ENCODE measurements at regions not wholly inside any gene's neighbourhood (a gene's known extent, or its start where the extent isn't known, plus 50 kb on each side); places are given as distances from the start of the nearest gene placed in this dataset.

DNA sequence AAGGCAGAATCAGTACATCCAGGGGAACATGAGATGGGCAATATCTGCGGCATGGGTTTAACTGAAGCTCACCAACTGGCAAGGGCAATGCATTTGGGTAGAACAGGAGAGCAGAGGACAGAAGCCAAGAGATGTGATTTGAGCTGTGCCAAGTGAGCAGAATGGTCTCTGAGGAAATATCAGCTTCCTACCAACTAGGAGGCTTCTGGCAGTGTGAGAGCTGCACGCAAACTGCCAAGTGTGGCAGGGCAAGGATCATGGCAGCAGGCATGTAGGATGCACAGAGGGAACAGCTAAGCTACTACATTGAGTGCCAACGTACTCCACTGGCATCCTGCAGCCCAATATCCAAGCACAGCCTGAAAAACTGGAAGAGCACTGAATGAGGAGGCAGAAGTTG is 1036.5 kb downstream of the TUSC7 start:
- no peak overlapping the region for H3K27ac ChIP-seq (ENCODE audit: low read length)
- H3K9me3 ChIP-seq (ENCODE audit: insufficient read depth, low read depth, low read length): no peaks in the 10 kb centered on the region
- H3K9ac ChIP-seq (ENCODE audit: low read depth, low read length): no peak overlapping the region
- H3K27me3 ChIP-seq (ENCODE audit: insufficient read depth, low read length): no peaks in the 10 kb centered on the region
- H3K4me1 ChIP-seq (ENCODE audit: insufficient read depth, low read length): no peaks in the 10 kb centered on the region
- no peak overlapping the region for H3K4me3 ChIP-seq (ENCODE audit: low read length)
- no peaks in the 10 kb centered on the region for H3K36me3 ChIP-seq (ENCODE audit: insufficient read depth, low read depth, low read length)

DNA sequence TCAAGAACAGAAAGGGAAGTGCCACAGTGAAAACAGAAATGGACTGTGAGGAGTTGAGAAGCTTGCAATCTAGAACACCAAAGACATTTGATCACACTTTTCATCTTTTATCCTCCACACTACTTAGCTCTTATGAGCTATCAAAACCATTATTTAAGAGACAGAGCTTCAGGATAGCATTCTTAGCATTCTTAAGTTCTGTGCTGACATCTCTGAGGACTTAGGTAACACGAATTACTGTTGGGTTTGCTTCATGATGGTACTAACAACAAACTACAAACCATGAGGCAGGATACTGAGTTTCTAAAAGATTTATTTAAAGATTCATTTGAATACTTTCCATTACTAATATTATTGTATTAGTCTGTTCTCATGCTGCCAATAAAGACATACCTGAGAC is 1038.6 kb downstream of the TUSC7 start:
- Histone ChIP-seq H3K27me3 (ENCODE audit: insufficient read depth, low read length) (no peaks in the 10 kb centered on the region), H3K4me3 (ENCODE audit: low read length) (no peak overlapping the region), H3K27ac (ENCODE audit: low read length) (no peak overlapping the region), H3K36me3 (ENCODE audit: insufficient read depth, low read depth, low read length) (no peaks in the 10 kb centered on the region), H3K4me1 (ENCODE audit: insufficient read depth, low read length) (no peaks in the 10 kb centered on the region), H3K9me3 (ENCODE audit: insufficient read depth, low read depth, low read length) (no peaks in the 10 kb centered on the region), H3K9ac (ENCODE audit: low read depth, low read length) (no peak overlapping the region)

DNA sequence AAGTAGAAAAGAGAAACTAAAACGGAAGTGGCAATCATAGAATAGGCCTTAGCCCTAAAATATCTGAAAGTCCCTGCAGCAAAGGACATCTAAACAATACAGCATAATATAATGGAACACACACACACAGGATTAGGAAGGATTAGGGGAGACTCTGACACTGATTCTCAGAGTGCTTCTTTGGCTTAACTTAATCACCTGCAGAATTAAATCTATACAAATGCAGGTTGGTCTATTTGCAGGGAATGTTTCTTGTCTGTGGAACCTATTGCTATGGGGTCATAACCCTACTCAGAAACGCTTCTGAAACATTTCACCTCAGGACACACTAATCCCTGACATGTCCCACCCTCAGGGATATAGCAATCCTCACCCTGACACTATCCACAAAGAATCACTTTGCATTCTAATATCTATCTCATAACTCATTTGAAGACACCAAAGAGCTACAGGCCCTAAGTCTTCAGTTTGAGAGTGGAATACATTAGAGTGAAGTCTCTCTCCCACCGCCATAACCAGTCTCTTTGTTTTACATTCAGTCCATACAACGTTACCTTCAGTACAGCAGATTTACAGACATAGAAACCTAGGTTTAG is 1041.2 kb downstream of the TUSC7 start:
- H3K36me3 ChIP-seq (ENCODE audit: insufficient read depth, low read depth, low read length): no peaks in the 10 kb centered on the region
- H3K27ac ChIP-seq (ENCODE audit: low read length): no peak overlapping the region
- no peaks in the 10 kb centered on the region for H3K9me3 ChIP-seq (ENCODE audit: insufficient read depth, low read depth, low read length)
- no peaks in the 10 kb centered on the region for H3K4me1 ChIP-seq (ENCODE audit: insufficient read depth, low read length)
- H3K27me3 ChIP-seq (ENCODE audit: insufficient read depth, low read length): no peaks in the 10 kb centered on the region
- H3K9ac ChIP-seq (ENCODE audit: low read depth, low read length): no peak overlapping the region
- no peak overlapping the region for H3K4me3 ChIP-seq (ENCODE audit: low read length)

DNA sequence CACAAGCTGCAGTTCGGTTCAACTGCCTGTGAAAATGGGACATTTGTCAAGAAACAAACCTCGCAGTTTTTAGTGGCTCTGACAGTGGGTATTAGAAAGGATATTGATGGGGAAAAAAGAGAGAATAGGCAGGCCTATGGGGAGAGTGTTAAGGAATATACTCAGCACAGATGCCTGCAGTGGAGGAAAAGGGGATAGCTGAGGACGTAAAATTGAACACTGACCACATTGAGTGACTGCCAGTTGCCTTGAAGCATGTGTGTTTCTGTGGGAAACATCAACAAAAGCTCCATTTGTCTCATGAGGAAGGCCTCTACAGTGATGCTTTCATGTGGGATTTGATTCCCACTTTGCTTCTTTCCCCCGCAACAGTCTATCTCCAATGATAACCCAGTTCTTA is 1042.1 kb downstream of the TUSC7 start:
- H3K27ac ChIP-seq (ENCODE audit: low read length): no peak overlapping the region
- H3K4me3 ChIP-seq (ENCODE audit: low read length): no peak overlapping the region
- H3K9ac ChIP-seq (ENCODE audit: low read depth, low read length): no peak overlapping the region
- H3K36me3 ChIP-seq (ENCODE audit: insufficient read depth, low read depth, low read length): no peaks in the 10 kb centered on the region
- no peaks in the 10 kb centered on the region for H3K27me3 ChIP-seq (ENCODE audit: insufficient read depth, low read length)
- no peaks in the 10 kb centered on the region for H3K4me1 ChIP-seq (ENCODE audit: insufficient read depth, low read length)
- H3K9me3 ChIP-seq (ENCODE audit: insufficient read depth, low read depth, low read length): no peaks in the 10 kb centered on the region

DNA sequence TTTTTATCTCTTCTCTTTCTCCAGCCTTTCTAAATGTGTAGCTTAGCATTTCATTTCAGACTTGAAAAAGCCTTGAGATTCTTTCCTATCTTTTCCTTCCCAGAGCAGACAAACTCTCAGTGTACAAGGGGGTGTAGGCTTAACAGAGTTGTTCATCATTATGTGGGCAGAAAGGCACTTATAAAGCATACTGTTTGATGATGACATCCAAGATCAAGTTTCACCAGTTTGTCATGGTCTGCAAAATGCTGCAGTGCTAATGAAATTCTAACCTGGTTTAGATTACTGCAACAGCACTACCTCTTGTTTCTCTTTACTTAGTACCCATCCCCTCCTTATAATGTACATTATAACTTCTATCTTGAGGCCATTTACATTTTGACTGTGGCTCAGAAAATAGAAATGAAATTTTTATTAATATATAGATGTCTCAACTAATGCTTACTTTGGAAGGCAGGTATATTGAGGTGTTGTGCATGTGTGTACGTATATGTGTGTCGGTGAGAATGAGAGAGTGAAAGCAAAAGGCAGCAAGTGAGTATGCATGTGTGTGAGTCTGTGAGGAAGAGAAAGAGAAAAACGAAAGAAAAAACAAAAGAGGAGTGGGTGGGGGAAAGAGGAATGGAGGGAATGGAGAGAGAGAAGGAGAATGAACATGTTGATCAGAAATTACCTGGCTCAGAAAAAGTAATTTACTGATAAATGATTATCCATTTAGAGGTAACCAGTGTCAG is 1043.6 kb downstream of the TUSC7 start:
- H3K4me1 ChIP-seq (ENCODE audit: insufficient read depth, low read length): no peaks in the 10 kb centered on the region
- H3K9ac ChIP-seq (ENCODE audit: low read depth, low read length): no peak overlapping the region
- H3K9me3 ChIP-seq (ENCODE audit: insufficient read depth, low read depth, low read length): no peaks in the 10 kb centered on the region
- no peak overlapping the region for H3K27ac ChIP-seq (ENCODE audit: low read length)
- no peaks in the 10 kb centered on the region for H3K36me3 ChIP-seq (ENCODE audit: insufficient read depth, low read depth, low read length)
- H3K27me3 ChIP-seq (ENCODE audit: insufficient read depth, low read length): no peaks in the 10 kb centered on the region
- no peak overlapping the region for H3K4me3 ChIP-seq (ENCODE audit: low read length)

DNA sequence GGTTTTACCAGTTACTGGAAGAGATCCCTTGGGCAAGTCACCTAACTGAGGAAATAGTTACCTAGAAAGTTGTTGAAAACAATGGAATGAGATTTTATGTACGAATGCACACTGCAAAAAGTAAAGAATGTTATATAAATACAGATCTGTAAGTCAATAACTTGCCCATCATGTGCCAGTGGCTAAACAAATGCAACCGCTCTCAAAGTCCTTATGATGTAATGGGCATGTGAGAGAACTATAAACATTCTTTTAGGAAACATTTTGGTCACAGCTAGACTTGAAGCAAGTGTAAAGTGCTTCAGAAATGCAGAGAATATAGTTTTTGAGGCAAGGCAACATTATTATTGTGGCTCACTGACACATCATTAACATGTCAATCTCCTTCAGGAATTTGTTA is 1044.5 kb downstream of the TUSC7 start:
- no peak overlapping the region for H3K9ac ChIP-seq (ENCODE audit: low read depth, low read length)
- H3K36me3 ChIP-seq (ENCODE audit: insufficient read depth, low read depth, low read length): no peaks in the 10 kb centered on the region
- H3K4me1 ChIP-seq (ENCODE audit: insufficient read depth, low read length): no peaks in the 10 kb centered on the region
- no peak overlapping the region for H3K4me3 ChIP-seq (ENCODE audit: low read length)
- H3K27me3 ChIP-seq (ENCODE audit: insufficient read depth, low read length): no peaks in the 10 kb centered on the region
- H3K9me3 ChIP-seq (ENCODE audit: insufficient read depth, low read depth, low read length): no peaks in the 10 kb centered on the region
- no peak overlapping the region for H3K27ac ChIP-seq (ENCODE audit: low read length)

DNA sequence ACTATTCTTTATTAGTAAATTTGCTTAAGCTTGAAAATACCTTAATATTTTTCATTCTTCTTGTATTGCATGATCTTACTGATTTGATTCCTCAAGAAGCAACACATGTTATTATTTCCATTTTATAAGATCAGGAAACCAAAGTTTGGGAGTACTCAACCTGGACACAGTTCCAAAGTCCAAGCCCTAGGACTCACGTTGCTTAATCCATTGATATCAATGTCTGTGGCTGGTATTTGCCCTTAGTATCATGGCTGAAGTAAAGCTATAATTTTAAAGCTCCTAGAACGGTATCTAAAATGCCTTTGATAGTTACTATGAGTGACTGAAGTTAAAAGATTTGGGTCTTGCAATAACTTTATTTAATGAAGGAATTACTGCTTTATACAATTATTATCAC is 1045.3 kb downstream of the TUSC7 start:
- Histone ChIP-seq H3K27me3 (ENCODE audit: insufficient read depth, low read length) (no peaks in the 10 kb centered on the region), H3K9me3 (ENCODE audit: insufficient read depth, low read depth, low read length) (no peaks in the 10 kb centered on the region), H3K9ac (ENCODE audit: low read depth, low read length) (no peak overlapping the region), H3K4me3 (ENCODE audit: low read length) (no peak overlapping the region), H3K27ac (ENCODE audit: low read length) (no peak overlapping the region), H3K36me3 (ENCODE audit: insufficient read depth, low read depth, low read length) (no peaks in the 10 kb centered on the region), H3K4me1 (ENCODE audit: insufficient read depth, low read length) (no peaks in the 10 kb centered on the region)

DNA sequence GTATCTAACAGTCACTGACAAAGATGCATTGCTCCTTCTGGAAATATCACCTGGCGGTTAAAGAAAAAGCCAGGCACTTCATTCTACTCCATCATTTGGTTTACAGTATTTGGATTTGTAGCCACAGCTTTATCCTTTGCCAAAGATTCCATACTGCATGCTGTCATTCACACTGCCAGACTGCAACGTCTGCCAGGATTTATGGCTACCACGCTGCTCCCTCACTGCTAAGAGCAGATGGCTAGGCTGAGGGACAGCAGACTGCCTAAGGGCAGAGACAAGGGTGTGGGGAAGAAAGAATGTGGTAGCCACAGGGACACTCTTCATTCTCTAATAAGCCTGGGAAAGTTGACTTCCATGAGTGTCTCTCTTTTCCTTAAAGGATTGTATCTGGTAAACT is 1047.0 kb downstream of the TUSC7 start:
- Histone ChIP-seq H3K27me3 (ENCODE audit: insufficient read depth, low read length) (no peaks in the 10 kb centered on the region), H3K4me3 (ENCODE audit: low read length) (no peak overlapping the region)

DNA sequence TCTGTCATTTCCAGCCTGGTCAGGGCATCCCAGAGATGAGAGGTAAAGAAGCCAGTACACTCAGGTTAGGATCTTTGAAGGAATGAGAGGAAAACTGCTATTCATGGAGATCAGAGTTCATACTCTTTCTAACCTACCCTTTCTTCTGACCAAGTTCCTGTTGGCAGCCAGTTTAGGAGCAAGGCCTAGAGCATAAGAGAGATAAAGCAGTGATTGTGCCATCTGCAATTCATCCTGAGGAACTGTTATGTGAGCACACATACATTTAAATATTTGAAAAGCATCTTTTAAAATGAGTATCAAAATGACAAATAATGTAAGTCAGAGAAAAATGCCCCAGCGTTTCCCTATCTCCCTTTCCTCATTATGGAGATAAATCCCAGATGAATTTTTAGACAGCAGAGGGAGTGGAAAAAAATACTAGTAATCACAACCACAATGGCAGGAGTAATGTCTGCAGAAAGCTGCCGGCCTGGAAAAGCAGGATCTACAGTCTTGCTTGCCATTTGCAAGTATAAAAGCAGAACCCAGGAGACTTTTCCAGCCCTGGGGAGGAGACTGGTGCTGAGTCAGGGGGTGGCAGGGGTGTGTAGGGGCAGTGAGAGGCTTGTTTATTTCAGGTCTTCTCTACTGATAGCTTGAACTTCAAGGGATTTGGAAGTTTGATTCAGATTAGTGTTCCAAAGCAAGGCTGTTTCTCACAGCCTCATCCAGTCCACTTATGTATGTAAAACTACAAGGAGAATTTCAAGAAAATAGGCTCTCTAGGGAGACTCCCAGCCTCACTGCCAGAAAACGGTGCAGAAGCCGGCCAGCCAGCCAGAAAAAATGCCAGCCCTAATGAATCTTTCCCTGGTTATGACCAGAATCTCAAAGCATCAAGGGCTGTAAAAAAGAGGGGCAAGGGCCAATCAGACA is 1052.4 kb downstream of the TUSC7 start:
- no peaks in the 10 kb centered on the region for H3K9me3 ChIP-seq (ENCODE audit: insufficient read depth, low read depth, low read length)
- H3K27ac ChIP-seq (ENCODE audit: low read length): no peak overlapping the region
- no peaks in the 10 kb centered on the region for H3K36me3 ChIP-seq (ENCODE audit: insufficient read depth, low read depth, low read length)
- H3K27me3 ChIP-seq (ENCODE audit: insufficient read depth, low read length): no peaks in the 10 kb centered on the region
- no peak overlapping the region for H3K9ac ChIP-seq (ENCODE audit: low read depth, low read length)
- H3K4me1 ChIP-seq (ENCODE audit: insufficient read depth, low read length): peaks cover 10% of the 10 kb centered on the region; the same call in 1 of the 2 replicates
- H3K4me3 ChIP-seq (ENCODE audit: low read length): no peak overlapping the region

More for the DNA sequence above, 1047.0 kb downstream of the TUSC7 start:
- Histone ChIP-seq H3K27ac (ENCODE audit: low read length) (no peak overlapping the region), H3K36me3 (ENCODE audit: insufficient read depth, low read depth, low read length) (no peaks in the 10 kb centered on the region), H3K4me1 (ENCODE audit: insufficient read depth, low read length) (peaks cover under 1% of the 10 kb centered on the region; the same call in 1 of the 2 replicates), H3K9ac (ENCODE audit: low read depth, low read length) (no peak overlapping the region), H3K9me3 (ENCODE audit: insufficient read depth, low read depth, low read length) (no peaks in the 10 kb centered on the region)

DNA sequence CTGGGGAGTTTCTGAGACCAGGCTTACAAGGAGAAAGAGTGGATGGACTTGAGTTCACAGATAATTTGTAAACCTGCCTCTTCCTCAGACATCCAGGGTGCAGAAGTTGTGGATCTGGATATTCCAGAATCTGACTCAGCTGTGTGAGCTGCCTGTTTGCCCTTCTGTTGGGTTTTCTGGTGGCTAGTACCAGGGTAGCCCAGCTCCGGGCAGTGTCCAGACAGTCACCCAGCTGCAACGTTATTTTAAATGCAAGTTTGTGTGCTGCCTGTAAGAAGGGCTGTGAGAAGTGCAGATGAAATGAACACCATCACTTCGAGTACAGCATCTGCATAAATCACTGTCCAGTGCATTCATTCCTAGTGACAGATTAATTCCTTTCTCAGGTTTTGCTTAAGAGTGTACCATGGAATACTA is 1053.0 kb downstream of the TUSC7 start:
- Histone ChIP-seq H3K27me3 (ENCODE audit: insufficient read depth, low read length) (no peaks in the 10 kb centered on the region), H3K9ac (ENCODE audit: low read depth, low read length) (no peak overlapping the region), H3K4me1 (ENCODE audit: insufficient read depth, low read length) (peaks cover 10% of the 10 kb centered on the region; the same call in 1 of the 2 replicates), H3K36me3 (ENCODE audit: insufficient read depth, low read depth, low read length) (no peaks in the 10 kb centered on the region), H3K27ac (ENCODE audit: low read length) (no peak overlapping the region), H3K4me3 (ENCODE audit: low read length) (no peak overlapping the region), H3K9me3 (ENCODE audit: insufficient read depth, low read depth, low read length) (no peaks in the 10 kb centered on the region)

DNA sequence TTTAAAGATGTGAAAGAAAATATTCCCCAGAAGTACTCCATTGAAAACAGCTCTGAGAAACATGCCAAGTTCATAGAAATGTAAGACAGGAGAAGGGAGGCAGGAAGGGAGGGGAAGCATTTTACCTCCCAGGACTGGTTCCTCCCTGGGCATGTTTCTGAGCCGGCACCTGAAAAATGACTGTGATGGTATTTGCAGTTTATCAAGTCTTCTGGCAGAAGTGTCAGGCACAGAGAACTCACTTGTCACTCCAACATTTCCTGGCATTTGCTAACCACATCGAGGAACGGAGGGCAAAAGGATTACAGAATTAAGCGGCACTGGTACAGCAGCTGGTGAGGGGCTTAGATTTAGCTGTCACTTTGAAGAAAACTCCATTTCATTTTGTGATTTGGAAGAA is 1054.0 kb downstream of the TUSC7 start:
- no peak overlapping the region for H3K9ac ChIP-seq (ENCODE audit: low read depth, low read length)
- no peaks in the 10 kb centered on the region for H3K27me3 ChIP-seq (ENCODE audit: insufficient read depth, low read length)
- H3K27ac ChIP-seq (ENCODE audit: low read length): no peak overlapping the region
- no peak overlapping the region for H3K4me3 ChIP-seq (ENCODE audit: low read length)
- H3K36me3 ChIP-seq (ENCODE audit: insufficient read depth, low read depth, low read length): no peaks in the 10 kb centered on the region
- peaks cover 10% of the 10 kb centered on the region; the same call in 1 of the 2 replicates for H3K4me1 ChIP-seq (ENCODE audit: insufficient read depth, low read length)
- H3K9me3 ChIP-seq (ENCODE audit: insufficient read depth, low read depth, low read length): no peaks in the 10 kb centered on the region

Data from iPS-20b (cell line).